ENCODE measurements at regions not wholly inside any gene's neighbourhood (a gene's known extent, or its start where the extent isn't known, plus 50 kb on each side); places are given as distances from the start of the nearest gene placed in this dataset.

DNA sequence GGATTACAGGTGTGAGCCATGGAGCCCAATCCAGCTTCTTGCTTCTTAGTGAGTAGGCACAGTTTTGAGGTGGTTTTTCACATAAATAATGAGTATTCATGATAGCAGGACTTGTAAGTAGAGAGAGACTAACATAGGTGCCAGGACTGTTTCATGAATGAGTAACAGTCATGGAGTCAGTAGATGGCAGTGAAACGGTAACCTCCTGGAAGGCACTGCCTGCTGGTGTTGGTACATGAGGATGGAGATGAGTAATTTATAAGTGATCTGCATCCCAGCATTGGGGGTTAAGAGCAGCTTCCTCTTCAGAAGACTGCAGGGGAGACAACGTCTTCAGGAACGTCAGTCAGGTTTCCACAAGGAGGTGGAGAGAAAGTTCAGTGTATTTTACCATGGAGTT is 143.8 kb downstream of the HAUS1 start:
- no peak for TF ChIP-seq POLR2AphosphoS5 (IDR thresholded peaks at IDR 0.05; ENCODE audit: low read depth, low read length)
- TF ChIP-seq TAF1 (IDR thresholded peaks at IDR 0.05; ENCODE audit: borderline replicate concordance, insufficient read depth, low read length), result no peak
- TF ChIP-seq, protein P1, sequence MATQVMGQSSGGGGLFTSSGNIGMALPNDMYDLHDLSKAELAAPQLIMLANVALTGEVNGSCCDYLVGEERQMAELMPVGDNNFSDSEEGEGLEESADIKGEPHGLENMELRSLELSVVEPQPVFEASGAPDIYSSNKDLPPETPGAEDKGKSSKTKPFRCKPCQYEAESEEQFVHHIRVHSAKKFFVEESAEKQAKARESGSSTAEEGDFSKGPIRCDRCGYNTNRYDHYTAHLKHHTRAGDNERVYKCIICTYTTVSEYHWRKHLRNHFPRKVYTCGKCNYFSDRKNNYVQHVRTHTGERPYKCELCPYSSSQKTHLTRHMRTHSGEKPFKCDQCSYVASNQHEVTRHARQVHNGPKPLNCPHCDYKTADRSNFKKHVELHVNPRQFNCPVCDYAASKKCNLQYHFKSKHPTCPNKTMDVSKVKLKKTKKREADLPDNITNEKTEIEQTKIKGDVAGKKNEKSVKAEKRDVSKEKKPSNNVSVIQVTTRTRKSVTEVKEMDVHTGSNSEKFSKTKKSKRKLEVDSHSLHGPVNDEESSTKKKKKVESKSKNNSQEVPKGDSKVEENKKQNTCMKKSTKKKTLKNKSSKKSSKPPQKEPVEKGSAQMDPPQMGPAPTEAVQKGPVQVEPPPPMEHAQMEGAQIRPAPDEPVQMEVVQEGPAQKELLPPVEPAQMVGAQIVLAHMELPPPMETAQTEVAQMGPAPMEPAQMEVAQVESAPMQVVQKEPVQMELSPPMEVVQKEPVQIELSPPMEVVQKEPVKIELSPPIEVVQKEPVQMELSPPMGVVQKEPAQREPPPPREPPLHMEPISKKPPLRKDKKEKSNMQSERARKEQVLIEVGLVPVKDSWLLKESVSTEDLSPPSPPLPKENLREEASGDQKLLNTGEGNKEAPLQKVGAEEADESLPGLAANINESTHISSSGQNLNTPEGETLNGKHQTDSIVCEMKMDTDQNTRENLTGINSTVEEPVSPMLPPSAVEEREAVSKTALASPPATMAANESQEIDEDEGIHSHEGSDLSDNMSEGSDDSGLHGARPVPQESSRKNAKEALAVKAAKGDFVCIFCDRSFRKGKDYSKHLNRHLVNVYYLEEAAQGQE (IDR thresholded peaks at IDR 0.05; ENCODE audit: insufficient read depth in 1 of 2, low read depth in 2 of 2, low read length in 2 of 2), result no peak
- no peak for TF ChIP-seq SIN3A (IDR thresholded peaks at IDR 0.05; ENCODE audit: borderline replicate concordance, insufficient read depth, low read length)
- TF ChIP-seq FOXP2 (optimal IDR thresholded peaks at IDR 0.05; ENCODE audit: borderline replicate concordance, extremely low read depth, extremely low read length, insufficient read depth), result no peak

Data from PFSK-1 (cell line).